NCI-H748 (cell line): ENCODE measurements at regions not wholly inside any gene's neighbourhood (a gene's known extent, or its start where the extent isn't known, plus 50 kb on each side); places are given as distances from the start of the nearest gene placed in this dataset.

ENCODE experiments used
- DNase-seq: peaks from one replicate; lab custom pipeline; 2025; ENCODE audit not compliant: unreplicated experiment; lab: John Stamatoyannopoulos, UW

GRCh38 chr15:27702581-27702980, 396.5 kb downstream of the OCA2 start:
- no peak for DNase-seq

GRCh38 chr15:27701956-27702355, 397.2 kb downstream of the OCA2 start:
- DNase-seq = no peak

DNA sequence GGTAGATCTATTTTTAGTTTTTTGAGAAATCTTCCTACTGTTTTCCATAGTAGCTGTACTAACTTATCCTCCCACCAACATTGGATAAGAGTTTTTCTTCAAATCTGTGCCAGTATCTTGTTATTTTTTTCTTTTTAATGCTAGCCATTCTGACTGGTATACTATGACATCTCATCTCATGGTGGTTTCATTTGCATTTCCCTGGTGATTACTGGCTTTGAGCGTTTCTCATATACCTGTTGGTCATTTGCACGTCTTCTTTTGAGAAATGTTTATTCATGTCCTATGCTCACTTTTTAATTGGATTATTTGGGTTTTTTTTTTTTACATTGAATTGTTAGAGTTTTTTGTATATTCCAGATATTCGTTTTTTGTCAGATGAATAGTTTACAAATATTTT, 398.1 kb downstream of the OCA2 start:
- no peak for DNase-seq

DNA sequence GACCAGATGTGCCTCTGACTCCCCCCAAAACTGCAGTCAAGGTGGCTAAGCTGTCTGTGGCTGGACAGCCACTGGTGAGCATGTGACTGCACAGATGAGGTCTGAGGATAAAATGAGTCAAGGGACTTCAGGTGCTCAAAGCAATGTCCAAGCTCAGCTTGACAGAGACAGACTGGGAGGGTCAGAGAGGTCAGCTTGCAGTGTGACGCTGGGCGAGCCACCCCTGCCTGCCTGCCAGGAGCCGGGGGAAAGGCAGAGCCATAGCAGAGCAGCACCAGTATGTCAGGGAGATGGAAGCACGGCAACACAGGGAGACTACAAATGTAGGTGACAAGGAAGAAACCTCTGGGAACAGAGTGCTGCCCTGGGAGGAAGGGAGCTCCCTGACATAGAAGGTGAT, 399.4 kb downstream of the OCA2 start:
- no peak for DNase-seq

- DNase-seq = no peak
Observed at GRCh38 chr15:27696530-27696929, 402.6 kb downstream of the OCA2 start.

DNA sequence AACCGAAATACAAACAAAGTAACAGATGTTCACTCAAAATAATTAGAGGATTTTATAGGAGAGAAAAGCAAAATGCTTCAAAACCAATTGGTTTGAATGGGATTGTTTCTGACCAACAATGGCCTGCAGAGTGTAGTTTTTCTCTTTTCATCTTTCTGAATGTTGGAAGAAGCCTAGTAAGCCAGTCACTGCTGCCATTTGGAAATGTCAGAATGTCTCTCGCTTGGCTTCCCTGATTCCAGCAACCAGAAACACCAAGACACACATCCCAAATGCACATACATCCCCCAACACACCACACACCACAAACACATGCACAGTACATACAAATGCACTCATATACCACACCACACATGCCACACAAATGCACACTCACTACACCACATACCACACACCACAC, 403.4 kb downstream of the OCA2 start:
- no peak for DNase-seq

GRCh38 chr15:27694506-27695087, 404.5 kb downstream of the OCA2 start:
- DNase-seq = peak; percentile 60

- peak; percentile 69 for DNase-seq
Observed at GRCh38 chr15:27693280-27693679, 405.8 kb downstream of the OCA2 start.

DNA sequence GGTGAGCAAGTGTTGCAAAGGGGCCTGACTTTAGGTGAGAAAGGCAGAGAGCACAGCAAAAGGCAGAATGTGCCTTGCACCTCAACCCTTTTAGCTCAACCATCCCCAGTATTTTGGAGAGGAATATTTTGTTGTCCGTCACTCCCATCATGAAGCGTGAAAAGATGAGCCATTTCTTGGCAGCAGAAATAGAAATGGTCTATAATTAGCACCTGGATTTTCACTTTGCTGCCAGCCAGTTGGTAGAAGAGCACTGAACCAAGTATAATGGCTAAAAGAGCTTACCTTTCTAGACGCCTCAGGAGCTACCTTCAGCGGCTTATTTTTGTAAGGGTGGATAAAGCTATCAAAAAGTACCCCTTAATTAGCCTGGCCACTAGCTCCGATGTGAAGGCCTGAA, 406.7 kb downstream of the OCA2 start:
- no peak for DNase-seq

DNA sequence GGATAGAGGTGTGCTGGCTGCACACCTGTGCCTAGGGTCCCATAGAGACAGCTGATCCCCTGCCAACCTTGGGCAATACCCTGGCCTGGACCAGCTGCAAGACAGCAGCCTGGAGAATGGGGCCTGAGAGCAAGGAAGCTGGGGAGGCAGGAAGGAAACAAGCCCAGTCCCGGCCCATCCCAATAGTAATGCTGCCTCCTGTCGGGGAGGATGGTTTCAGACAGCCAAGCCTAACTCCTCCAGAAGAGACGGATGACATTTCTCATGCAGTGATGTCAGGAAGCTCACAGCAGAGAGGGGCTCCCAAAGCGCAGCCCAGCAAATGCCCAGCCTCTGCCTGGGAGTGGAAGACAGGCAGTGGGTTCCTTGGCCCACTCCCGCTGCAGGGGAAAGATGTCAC, 408.8 kb downstream of the OCA2 start:
- no peak for DNase-seq

- no peak for DNase-seq
Observed at GRCh38 chr15:27686971-27687370, 412.1 kb downstream of the OCA2 start.

- DNase-seq = no peak
Observed at GRCh38 chr15:27686369-27686768, 412.7 kb downstream of the OCA2 start.

GRCh38 chr15:27685644-27686043, 413.5 kb downstream of the OCA2 start:
- DNase-seq = no peak

DNA sequence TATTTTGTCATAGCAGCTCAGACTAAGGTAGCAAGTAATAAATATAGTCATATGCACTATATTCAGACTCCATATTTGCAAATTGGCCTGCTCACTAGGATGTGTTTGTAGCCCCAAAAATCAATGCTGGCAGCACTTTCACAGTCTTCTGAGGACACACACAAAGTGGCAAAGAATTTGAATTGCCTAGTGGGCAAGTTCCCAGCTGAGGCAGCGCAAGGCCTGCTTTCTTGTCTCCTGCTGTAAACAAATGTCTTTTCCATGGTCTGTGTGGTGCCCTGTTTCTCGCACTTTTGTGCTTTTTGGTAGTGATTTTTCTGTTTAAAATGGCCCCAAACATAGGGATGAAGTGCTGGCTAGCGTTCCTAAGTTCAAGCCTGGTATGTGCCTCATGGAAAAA, 416.0 kb downstream of the OCA2 start:
- DNase-seq = no peak

DNA sequence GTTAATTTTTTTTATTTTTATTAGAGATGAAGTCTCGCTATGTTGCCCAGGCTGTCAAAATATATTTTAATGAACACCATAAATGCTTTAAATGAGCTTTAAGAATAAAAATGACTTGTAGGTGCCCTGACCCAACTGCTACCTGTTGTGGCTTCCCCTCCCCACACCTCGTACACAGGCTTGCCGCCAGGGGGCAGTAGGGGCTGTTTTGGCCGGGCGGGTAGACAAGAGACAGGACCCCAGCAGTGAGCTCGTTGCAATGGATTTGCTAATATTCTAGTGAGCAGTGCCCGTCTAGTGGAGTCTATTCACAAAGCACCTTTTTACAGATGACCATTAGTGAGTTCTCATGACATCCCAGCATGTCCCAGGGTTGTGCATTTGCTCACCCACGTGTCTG, 418.1 kb downstream of the OCA2 start:
- no peak for DNase-seq

- DNase-seq = peak; percentile 97
Observed at GRCh38 chr15:27679731-27680471, 419.2 kb downstream of the OCA2 start.

DNA sequence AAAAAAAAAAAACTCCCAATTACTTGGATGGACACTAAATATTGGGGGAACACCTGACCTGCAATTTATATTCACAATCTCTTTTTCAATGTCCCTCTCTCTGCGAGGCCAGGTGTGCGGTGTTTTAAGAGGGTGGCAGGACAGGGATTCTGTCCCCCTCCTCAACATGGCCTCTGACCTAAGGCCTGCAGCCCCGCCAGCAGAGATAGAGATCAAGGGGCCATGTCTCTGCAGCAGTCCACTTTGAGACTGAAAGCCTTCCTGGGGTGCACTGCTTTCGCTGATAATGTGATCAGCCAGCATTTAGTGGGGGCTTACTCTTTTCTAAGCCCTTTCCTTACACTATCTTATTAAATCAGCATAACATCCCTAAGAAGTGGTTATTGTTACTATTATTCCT, 419.9 kb downstream of the OCA2 start:
- no peak for DNase-seq

GRCh38 chr15:27677951-27678350, 421.2 kb downstream of the OCA2 start:
- DNase-seq = no peak

- DNase-seq = no peak
Observed at GRCh38 chr15:27676647-27677046, 422.5 kb downstream of the OCA2 start.

DNA sequence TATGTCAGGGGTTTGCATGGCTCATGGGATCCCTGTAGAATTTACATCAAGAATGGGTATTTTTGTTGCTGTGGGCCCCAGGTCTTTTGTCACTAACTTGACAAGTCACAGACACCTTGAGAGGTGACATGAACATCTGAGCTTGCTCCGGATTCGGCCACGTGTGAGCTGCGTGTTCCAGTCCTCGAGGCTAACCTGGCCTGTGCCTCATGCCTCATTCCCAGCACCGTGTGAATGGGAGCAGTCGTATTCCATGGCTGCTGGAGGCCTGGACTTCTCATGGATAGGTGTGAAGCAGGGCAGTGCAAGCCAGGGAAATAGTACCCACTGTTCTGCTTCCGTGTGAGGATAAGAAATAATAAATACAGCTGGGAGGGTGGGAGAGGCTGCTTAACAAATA, 423.5 kb downstream of the OCA2 start:
- DNase-seq = no peak

DNA sequence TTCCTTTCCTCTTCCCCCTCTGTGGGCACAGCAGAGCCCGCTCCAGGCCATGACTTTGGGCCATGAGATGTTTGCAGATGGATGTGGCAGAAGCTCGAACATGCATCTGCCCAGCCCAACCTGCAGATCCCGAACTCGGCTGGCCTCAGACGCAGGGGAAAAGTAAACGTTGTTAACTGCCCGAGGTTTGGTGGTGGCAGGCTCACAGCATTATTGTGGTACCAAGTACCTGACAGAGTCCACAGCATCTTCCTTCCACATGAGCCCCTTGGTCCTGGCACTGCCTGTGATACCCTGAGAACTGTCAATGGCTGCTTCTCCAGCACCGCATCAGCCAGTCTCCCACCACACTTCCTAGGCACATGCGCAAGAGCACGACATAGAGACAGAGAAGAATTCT, 424.3 kb downstream of the OCA2 start:
- peak; percentile 3 for DNase-seq

DNA sequence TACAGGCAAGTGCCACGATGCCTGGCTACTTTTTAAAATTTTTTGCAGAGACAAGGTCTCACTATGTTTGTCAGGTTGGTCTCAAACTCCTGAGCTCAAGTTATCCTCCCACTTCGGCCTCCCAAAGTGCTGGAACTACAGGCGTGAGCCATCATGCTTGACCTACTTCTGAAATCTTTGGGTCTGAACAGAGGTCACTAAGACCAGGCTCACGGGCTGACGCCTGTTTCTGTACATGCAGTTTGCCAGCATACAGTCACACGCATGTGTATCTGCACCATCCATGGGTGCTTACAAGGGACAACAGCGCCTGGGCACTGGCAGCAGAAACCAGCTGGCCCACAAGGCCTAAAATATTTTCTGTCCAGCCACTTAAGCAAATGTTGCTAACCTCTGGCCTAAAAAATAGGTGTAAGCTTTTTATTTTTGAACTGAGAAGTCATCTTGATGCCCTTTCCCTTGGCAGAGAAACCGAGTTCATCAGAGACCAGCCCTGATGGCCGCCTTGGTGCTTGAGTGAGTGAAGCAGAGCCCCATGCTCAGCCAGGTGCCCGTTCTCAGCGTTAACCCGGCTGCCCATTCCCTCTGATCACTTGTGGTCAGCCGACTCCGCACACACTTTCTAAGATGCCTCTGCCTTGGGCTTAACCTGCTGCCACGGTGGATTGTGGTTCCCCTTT, 425.2 kb downstream of the OCA2 start:
- DNase-seq = no peak
